ENCODE measurements at regions not wholly inside any gene's neighbourhood (a gene's known extent, or its start where the extent isn't known, plus 50 kb on each side); places are given as distances from the start of the nearest gene placed in this dataset.

GRCh38 chr10:108899670-108900069 lies 1023.6 kb downstream of the XPNPEP1 start:
- Histone ChIP-seq H3K4me3 (ENCODE audit: low read length) (no peak overlapping the region), H3K4me1 (ENCODE audit: control insufficient read depth, insufficient read depth, low read length) (peaks cover 9% of the 10 kb centered on the region), H3K9ac (ENCODE audit: low read length) (no peak overlapping the region), H3K27me3 (ENCODE audit: control insufficient read depth, insufficient read depth, low read length) (no peaks in the 10 kb centered on the region), H3K36me3 (ENCODE audit: control insufficient read depth, insufficient read depth, low read length) (no peaks in the 10 kb centered on the region), H3K9me3 (ENCODE audit: control insufficient read depth, low read length) (no peaks in the 10 kb centered on the region)

GRCh38 chr10:108894402-108895301 lies 1028.7 kb downstream of the XPNPEP1 start:
- no peaks in the 10 kb centered on the region for H3K36me3 ChIP-seq (ENCODE audit: control insufficient read depth, insufficient read depth, low read length)
- H3K9ac ChIP-seq (ENCODE audit: low read length) = no peak overlapping the region
- no peaks in the 10 kb centered on the region for H3K9me3 ChIP-seq (ENCODE audit: control insufficient read depth, low read length)
- no peak overlapping the region for H3K4me3 ChIP-seq (ENCODE audit: low read length)
- H3K4me1 ChIP-seq (ENCODE audit: control insufficient read depth, insufficient read depth, low read length) = no peaks in the 10 kb centered on the region
- H3K27me3 ChIP-seq (ENCODE audit: control insufficient read depth, insufficient read depth, low read length) = no peaks in the 10 kb centered on the region

GRCh38 chr10:108877095-108877561 lies 1046.2 kb downstream of the XPNPEP1 start:
- Histone ChIP-seq H3K4me3 (ENCODE audit: low read length) (no peak overlapping the region), H3K9ac (ENCODE audit: low read length) (no peak overlapping the region), H3K9me3 (ENCODE audit: control insufficient read depth, low read length) (no peaks in the 10 kb centered on the region), H3K27me3 (ENCODE audit: control insufficient read depth, insufficient read depth, low read length) (no peaks in the 10 kb centered on the region), H3K36me3 (ENCODE audit: control insufficient read depth, insufficient read depth, low read length) (no peaks in the 10 kb centered on the region), H3K4me1 (ENCODE audit: control insufficient read depth, insufficient read depth, low read length) (no peaks in the 10 kb centered on the region)

GRCh38 chr10:108872854-108873253 lies 1050.5 kb downstream of the XPNPEP1 start:
- no peak overlapping the region for H3K4me3 ChIP-seq (ENCODE audit: low read length)
- H3K36me3 ChIP-seq (ENCODE audit: control insufficient read depth, insufficient read depth, low read length) = no peaks in the 10 kb centered on the region
- H3K9ac ChIP-seq (ENCODE audit: low read length) = no peak overlapping the region
- H3K4me1 ChIP-seq (ENCODE audit: control insufficient read depth, insufficient read depth, low read length) = no peaks in the 10 kb centered on the region
- H3K9me3 ChIP-seq (ENCODE audit: control insufficient read depth, low read length) = no peaks in the 10 kb centered on the region
- H3K27me3 ChIP-seq (ENCODE audit: control insufficient read depth, insufficient read depth, low read length) = no peaks in the 10 kb centered on the region

GRCh38 chr10:108868881-108869280 lies 1054.4 kb downstream of the XPNPEP1 start:
- no peaks in the 10 kb centered on the region for H3K36me3 ChIP-seq (ENCODE audit: control insufficient read depth, insufficient read depth, low read length)
- no peaks in the 10 kb centered on the region for H3K27me3 ChIP-seq (ENCODE audit: control insufficient read depth, insufficient read depth, low read length)
- H3K9ac ChIP-seq (ENCODE audit: low read length) = no peak overlapping the region
- no peaks in the 10 kb centered on the region for H3K4me1 ChIP-seq (ENCODE audit: control insufficient read depth, insufficient read depth, low read length)
- H3K9me3 ChIP-seq (ENCODE audit: control insufficient read depth, low read length) = no peaks in the 10 kb centered on the region
- no peak overlapping the region for H3K4me3 ChIP-seq (ENCODE audit: low read length)

- H3K9ac ChIP-seq (ENCODE audit: low read length) = no peak overlapping the region
- H3K9me3 ChIP-seq (ENCODE audit: control insufficient read depth, low read length) = no peaks in the 10 kb centered on the region
- H3K4me1 ChIP-seq (ENCODE audit: control insufficient read depth, insufficient read depth, low read length) = no peaks in the 10 kb centered on the region
- H3K4me3 ChIP-seq (ENCODE audit: low read length) = no peak overlapping the region
- no peaks in the 10 kb centered on the region for H3K36me3 ChIP-seq (ENCODE audit: control insufficient read depth, insufficient read depth, low read length)
- H3K27me3 ChIP-seq (ENCODE audit: control insufficient read depth, insufficient read depth, low read length) = no peaks in the 10 kb centered on the region
Measured at GRCh38 chr10:108862676-108863350, 1060.5 kb downstream of the XPNPEP1 start.

GRCh38 chr10:108861181-108861754 lies 1062.0 kb downstream of the XPNPEP1 start:
- Histone ChIP-seq H3K4me1 (ENCODE audit: control insufficient read depth, insufficient read depth, low read length) (no peaks in the 10 kb centered on the region), H3K9ac (ENCODE audit: low read length) (no peak overlapping the region), H3K27me3 (ENCODE audit: control insufficient read depth, insufficient read depth, low read length) (no peaks in the 10 kb centered on the region), H3K9me3 (ENCODE audit: control insufficient read depth, low read length) (no peaks in the 10 kb centered on the region), H3K4me3 (ENCODE audit: low read length) (no peak overlapping the region), H3K36me3 (ENCODE audit: control insufficient read depth, insufficient read depth, low read length) (no peaks in the 10 kb centered on the region)

- H3K27me3 ChIP-seq (ENCODE audit: control insufficient read depth, insufficient read depth, low read length) = no peaks in the 10 kb centered on the region
- no peaks in the 10 kb centered on the region for H3K36me3 ChIP-seq (ENCODE audit: control insufficient read depth, insufficient read depth, low read length)
- no peaks in the 10 kb centered on the region for H3K4me1 ChIP-seq (ENCODE audit: control insufficient read depth, insufficient read depth, low read length)
Measured at GRCh38 chr10:108852211-108852610, 1071.1 kb downstream of the XPNPEP1 start.

GRCh38 chr10:108850138-108850854 lies 1073.0 kb downstream of the XPNPEP1 start:
- Histone ChIP-seq H3K9ac (ENCODE audit: low read length) (no peak overlapping the region), H3K4me1 (ENCODE audit: control insufficient read depth, insufficient read depth, low read length) (no peaks in the 10 kb centered on the region), H3K27me3 (ENCODE audit: control insufficient read depth, insufficient read depth, low read length) (no peaks in the 10 kb centered on the region), H3K36me3 (ENCODE audit: control insufficient read depth, insufficient read depth, low read length) (no peaks in the 10 kb centered on the region), H3K4me3 (ENCODE audit: low read length) (no peak overlapping the region), H3K9me3 (ENCODE audit: control insufficient read depth, low read length) (no peaks in the 10 kb centered on the region)

More at GRCh38 chr10:108852211-108852610, 1071.1 kb downstream of the XPNPEP1 start:
- no peak overlapping the region for H3K4me3 ChIP-seq (ENCODE audit: low read length)
- no peak overlapping the region for H3K9ac ChIP-seq (ENCODE audit: low read length)
- H3K9me3 ChIP-seq (ENCODE audit: control insufficient read depth, low read length) = no peaks in the 10 kb centered on the region

- Histone ChIP-seq H3K9ac (ENCODE audit: low read length) (no peak overlapping the region), H3K4me3 (ENCODE audit: low read length) (no peak overlapping the region), H3K9me3 (ENCODE audit: control insufficient read depth, low read length) (no peaks in the 10 kb centered on the region), H3K36me3 (ENCODE audit: control insufficient read depth, insufficient read depth, low read length) (no peaks in the 10 kb centered on the region), H3K27me3 (ENCODE audit: control insufficient read depth, insufficient read depth, low read length) (no peaks in the 10 kb centered on the region), H3K4me1 (ENCODE audit: control insufficient read depth, insufficient read depth, low read length) (no peaks in the 10 kb centered on the region)
Measured at GRCh38 chr10:108849688-108850087, 1073.6 kb downstream of the XPNPEP1 start.

GRCh38 chr10:108849186-108849585 lies 1074.1 kb downstream of the XPNPEP1 start:
- no peak overlapping the region for H3K4me3 ChIP-seq (ENCODE audit: low read length)
- no peaks in the 10 kb centered on the region for H3K36me3 ChIP-seq (ENCODE audit: control insufficient read depth, insufficient read depth, low read length)

More at GRCh38 chr10:108849186-108849585, 1074.1 kb downstream of the XPNPEP1 start:
- no peaks in the 10 kb centered on the region for H3K9me3 ChIP-seq (ENCODE audit: control insufficient read depth, low read length)
- H3K9ac ChIP-seq (ENCODE audit: low read length) = no peak overlapping the region
- no peaks in the 10 kb centered on the region for H3K27me3 ChIP-seq (ENCODE audit: control insufficient read depth, insufficient read depth, low read length)
- H3K4me1 ChIP-seq (ENCODE audit: control insufficient read depth, insufficient read depth, low read length) = no peaks in the 10 kb centered on the region

All from mucosa of stomach (tissue), 1 donor.